ENCODE measurements at regions not wholly inside any gene's neighbourhood (a gene's known extent, or its start where the extent isn't known, plus 50 kb on each side); places are given as distances from the start of the nearest gene placed in this dataset.

- no peak for TF ChIP-seq CTCF (conservative IDR thresholded peaks at IDR 0.05; ENCODE audit: low read length)
- no peak for TF ChIP-seq EZH2phosphoT487 (IDR thresholded peaks at IDR 0.05; ENCODE audit: borderline replicate concordance, low read depth, low read length)
Measured at GRCh38 chr2:106983305-106983704, 97.3 kb upstream of the ST6GAL2 start.
